ENCODE measurements at regions not wholly inside any gene's neighbourhood (a gene's known extent, or its start where the extent isn't known, plus 50 kb on each side); places are given as distances from the start of the nearest gene placed in this dataset.

DNA sequence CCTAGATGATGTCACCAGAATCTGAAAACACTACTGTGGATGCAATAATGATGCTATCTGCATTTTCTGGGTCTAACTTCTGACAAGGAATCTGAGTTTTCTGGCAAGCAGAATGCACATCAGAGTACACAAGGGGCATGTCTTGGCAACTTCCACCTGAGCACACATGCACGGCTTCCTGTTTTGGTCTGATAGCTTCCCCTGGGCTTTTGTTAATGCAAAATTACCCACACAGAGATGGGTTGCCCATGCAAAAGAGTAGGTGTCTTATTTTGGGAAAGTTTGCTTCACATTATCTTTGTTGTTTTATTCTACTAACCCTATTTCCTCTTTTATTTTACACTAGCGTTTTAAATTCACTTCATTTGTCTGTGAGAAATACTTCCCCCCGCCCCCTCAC lies 74.2 kb upstream of the SATB1 start:
- H3K4me3 ChIP-seq (ENCODE audit: low read length) = no peak overlapping the region
- no peaks in the 10 kb centered on the region for H3K4me1 ChIP-seq (ENCODE audit: control insufficient read depth, insufficient read depth, low read length)
- no peaks in the 10 kb centered on the region for H3K9me3 ChIP-seq (ENCODE audit: control insufficient read depth, low read length)
- no peaks in the 10 kb centered on the region for H3K36me3 ChIP-seq (ENCODE audit: control insufficient read depth, insufficient read depth, low read length)
- no peaks in the 10 kb centered on the region for H3K27me3 ChIP-seq (ENCODE audit: control insufficient read depth, insufficient read depth, low read length)
- H3K9ac ChIP-seq (ENCODE audit: low read length) = no peak overlapping the region

GRCh38 chr3:18494251-18494650 lies 69.1 kb upstream of the SATB1 start:
- Histone ChIP-seq H3K4me1 (ENCODE audit: control insufficient read depth, insufficient read depth, low read length) (no peaks in the 10 kb centered on the region), H3K27me3 (ENCODE audit: control insufficient read depth, insufficient read depth, low read length) (no peaks in the 10 kb centered on the region), H3K4me3 (ENCODE audit: low read length) (no peak overlapping the region), H3K9me3 (ENCODE audit: control insufficient read depth, low read length) (no peaks in the 10 kb centered on the region), H3K9ac (ENCODE audit: low read length) (no peak overlapping the region), H3K36me3 (ENCODE audit: control insufficient read depth, insufficient read depth, low read length) (no peaks in the 10 kb centered on the region)

- H3K36me3 ChIP-seq (ENCODE audit: control insufficient read depth, insufficient read depth, low read length) = no peaks in the 10 kb centered on the region
- H3K4me1 ChIP-seq (ENCODE audit: control insufficient read depth, insufficient read depth, low read length) = no peaks in the 10 kb centered on the region
- no peaks in the 10 kb centered on the region for H3K9me3 ChIP-seq (ENCODE audit: control insufficient read depth, low read length)
- no peak overlapping the region for H3K9ac ChIP-seq (ENCODE audit: low read length)
- H3K4me3 ChIP-seq (ENCODE audit: low read length) = no peak overlapping the region
- no peaks in the 10 kb centered on the region for H3K27me3 ChIP-seq (ENCODE audit: control insufficient read depth, insufficient read depth, low read length)
Measured at GRCh38 chr3:18489939-18490338, 64.8 kb upstream of the SATB1 start.

DNA sequence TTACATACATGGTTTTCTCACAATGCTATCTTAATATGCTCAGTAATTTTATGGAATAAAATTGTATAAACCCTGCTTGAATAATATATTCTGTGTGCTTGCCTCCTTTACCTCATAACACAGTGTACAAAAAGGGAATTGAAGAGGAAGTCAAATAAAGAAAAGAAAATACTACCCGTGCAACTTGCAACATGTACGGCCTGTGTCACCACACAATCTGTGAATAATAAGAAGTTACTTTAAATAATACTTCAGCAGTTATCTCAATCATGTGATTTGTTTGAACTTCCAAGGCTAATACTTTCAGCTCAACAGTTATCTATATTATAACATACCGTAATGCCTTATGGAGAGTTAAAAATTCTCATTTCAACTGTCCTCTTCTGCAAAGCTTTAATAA lies 58.1 kb upstream of the SATB1 start:
- Histone ChIP-seq H3K4me3 (ENCODE audit: low read length) (no peak overlapping the region), H3K9ac (ENCODE audit: low read length) (no peak overlapping the region), H3K4me1 (ENCODE audit: control insufficient read depth, insufficient read depth, low read length) (no peaks in the 10 kb centered on the region), H3K36me3 (ENCODE audit: control insufficient read depth, insufficient read depth, low read length) (no peaks in the 10 kb centered on the region), H3K27me3 (ENCODE audit: control insufficient read depth, insufficient read depth, low read length) (no peaks in the 10 kb centered on the region), H3K9me3 (ENCODE audit: control insufficient read depth, low read length) (no peaks in the 10 kb centered on the region)

- H3K4me1 ChIP-seq (ENCODE audit: control insufficient read depth, insufficient read depth, low read length) = no peaks in the 10 kb centered on the region
- H3K9me3 ChIP-seq (ENCODE audit: control insufficient read depth, low read length) = no peaks in the 10 kb centered on the region
- H3K36me3 ChIP-seq (ENCODE audit: control insufficient read depth, insufficient read depth, low read length) = no peaks in the 10 kb centered on the region
- H3K27me3 ChIP-seq (ENCODE audit: control insufficient read depth, insufficient read depth, low read length) = no peaks in the 10 kb centered on the region
- no peak overlapping the region for H3K9ac ChIP-seq (ENCODE audit: low read length)
- no peak overlapping the region for H3K4me3 ChIP-seq (ENCODE audit: low read length)
Measured at GRCh38 chr3:18481946-18482548, 56.9 kb upstream of the SATB1 start.

- H3K36me3 ChIP-seq (ENCODE audit: control insufficient read depth, insufficient read depth, low read length) = no peaks in the 10 kb centered on the region
- H3K9ac ChIP-seq (ENCODE audit: low read length) = no peak overlapping the region
- H3K9me3 ChIP-seq (ENCODE audit: control insufficient read depth, low read length) = no peaks in the 10 kb centered on the region
- H3K4me1 ChIP-seq (ENCODE audit: control insufficient read depth, insufficient read depth, low read length) = no peaks in the 10 kb centered on the region
- H3K27me3 ChIP-seq (ENCODE audit: control insufficient read depth, insufficient read depth, low read length) = no peaks in the 10 kb centered on the region
- H3K4me3 ChIP-seq (ENCODE audit: low read length) = no peak overlapping the region
Measured at GRCh38 chr3:18477620-18478019, 52.5 kb upstream of the SATB1 start.
